ENCODE measurements at regions not wholly inside any gene's neighbourhood (a gene's known extent, or its start where the extent isn't known, plus 50 kb on each side); places are given as distances from the start of the nearest gene placed in this dataset.

GRCh38 chr3:6509576-6509975 is 351.3 kb upstream of the GRM7 start:
- DNase-seq, result no peak
- in situ Hi-C loops (cut with HindIII; ENCODE audit: low pct_ligation_motif_present, low sequenced_read_pairs), result no loop called here
- Histone ChIP-seq H3K4me3 (ENCODE audit: low read depth, low read length) (no peak overlapping the region), H3K36me3 (replicated peaks) (no peaks in the 10 kb centered on the region), H3K27ac (no peak overlapping the region), H3K27me3 (replicated peaks) (no peaks in the 10 kb centered on the region)
- no peak for TF ChIP-seq CTCF (IDR thresholded peaks at IDR 0.05; ENCODE audit: low read depth, low read length, missing control alignments)

- in situ Hi-C loops (cut with HindIII; ENCODE audit: low pct_ligation_motif_present, low sequenced_read_pairs), result no loop called here
- no peak overlapping the region for H3K27ac ChIP-seq
- no peak overlapping the region for H3K4me3 ChIP-seq (ENCODE audit: low read depth, low read length)
- no peak for TF ChIP-seq CTCF (IDR thresholded peaks at IDR 0.05; ENCODE audit: low read depth, low read length, missing control alignments)
- no peaks in the 10 kb centered on the region for H3K27me3 ChIP-seq (replicated peaks)
- DNase-seq, result no peak
- no peaks in the 10 kb centered on the region for H3K36me3 ChIP-seq (replicated peaks)
Observed at GRCh38 chr3:6510713-6511112, 350.2 kb upstream of the GRM7 start.

- Histone ChIP-seq H3K27ac (no peak overlapping the region), H3K36me3 (replicated peaks) (no peaks in the 10 kb centered on the region), H3K4me3 (ENCODE audit: low read depth, low read length) (no peak overlapping the region), H3K27me3 (replicated peaks) (no peaks in the 10 kb centered on the region)
- in situ Hi-C loops (cut with HindIII; ENCODE audit: low pct_ligation_motif_present, low sequenced_read_pairs), result no loop called here
- TF ChIP-seq CTCF (IDR thresholded peaks at IDR 0.05; ENCODE audit: low read depth, low read length, missing control alignments), result no peak
- DNase-seq, result no peak
Observed at GRCh38 chr3:6512172-6512800, 348.6 kb upstream of the GRM7 start.

- in situ Hi-C loops (cut with HindIII; ENCODE audit: low pct_ligation_motif_present, low sequenced_read_pairs), result no loop called here
- Histone ChIP-seq H3K4me3 (ENCODE audit: low read depth, low read length) (no peak overlapping the region), H3K36me3 (replicated peaks) (no peaks in the 10 kb centered on the region), H3K27ac (no peak overlapping the region), H3K27me3 (replicated peaks) (no peaks in the 10 kb centered on the region)
- no peak for TF ChIP-seq CTCF (IDR thresholded peaks at IDR 0.05; ENCODE audit: low read depth, low read length, missing control alignments)
- DNase-seq, result no peak
Observed at GRCh38 chr3:6516143-6516542, 344.8 kb upstream of the GRM7 start.

GRCh38 chr3:6516694-6517093 is 344.2 kb upstream of the GRM7 start:
- Histone ChIP-seq H3K27me3 (replicated peaks) (no peaks in the 10 kb centered on the region), H3K27ac (no peak overlapping the region), H3K36me3 (replicated peaks) (no peaks in the 10 kb centered on the region), H3K4me3 (ENCODE audit: low read depth, low read length) (no peak overlapping the region)
- in situ Hi-C loops (cut with HindIII; ENCODE audit: low pct_ligation_motif_present, low sequenced_read_pairs), result no loop called here
- no peak for TF ChIP-seq CTCF (IDR thresholded peaks at IDR 0.05; ENCODE audit: low read depth, low read length, missing control alignments)
- DNase-seq, result no peak

- TF ChIP-seq CTCF (IDR thresholded peaks at IDR 0.05; ENCODE audit: low read depth, low read length, missing control alignments), result no peak
- in situ Hi-C loops (cut with HindIII; ENCODE audit: low pct_ligation_motif_present, low sequenced_read_pairs), result no loop called here
- no peak overlapping the region for H3K4me3 ChIP-seq (ENCODE audit: low read depth, low read length)
- H3K27ac ChIP-seq, result no peak overlapping the region
- no peaks in the 10 kb centered on the region for H3K27me3 ChIP-seq (replicated peaks)
- DNase-seq, result no peak
- no peaks in the 10 kb centered on the region for H3K36me3 ChIP-seq (replicated peaks)
Observed at GRCh38 chr3:6518709-6519345, 342.1 kb upstream of the GRM7 start.
